Effector memory CD8-positive, alpha-beta T cell (primary cell): ENCODE measurements at regions not wholly inside any gene's neighbourhood (a gene's known extent, or its start where the extent isn't known, plus 50 kb on each side); places are given as distances from the start of the nearest gene placed in this dataset.

Experiments used
- ATAC-seq: fragments of 150-1000 bp; cut with Tn5 transposase; replicated peaks from 2 replicates; pipeline ENCODE4 v1.10.0; 2021; ENCODE audit warnings: mild to moderate bottlenecking, moderate library complexity
- DNase-seq, 3 experiments: peaks; one replicate each; pipeline ENCODE4 v3.0.0; 2021
- H3K27ac Mint-ChIP-seq, 2 donors: one replicate each; pipeline ENCODE4 v1.8.0; 2022; ENCODE audit warnings: mild to moderate bottlenecking in 2 of 2, mixed read lengths in 2 of 2, moderate library complexity in 2 of 2
- H3K27me3 Mint-ChIP-seq, 2 donors: one replicate each; pipeline ENCODE4 v1.8.0; 2022; ENCODE audit warnings: mixed read lengths in 2 of 2
- H3K36me3 Mint-ChIP-seq: one replicate; pipeline ENCODE4 v1.8.0; 2022; ENCODE audit warnings: mild to moderate bottlenecking, moderate library complexity, mixed read lengths; ENCODE audit not compliant: insufficient read depth
- H3K4me1 Mint-ChIP-seq, 2 donors: one replicate each; pipeline ENCODE4 v1.8.0; 2022; ENCODE audit warnings: low read depth in 2 of 2, mixed read lengths in 2 of 2
- H3K4me3 Mint-ChIP-seq, 2 donors: one replicate each; pipeline ENCODE4 v1.8.0; 2022; ENCODE audit warnings: mild to moderate bottlenecking in 2 of 2, mixed read lengths in 2 of 2, moderate library complexity in 2 of 2
- H3K9me3 Mint-ChIP-seq, 2 donors: one replicate each; pipeline ENCODE4 v1.8.0; 2022; ENCODE audit warnings: mixed read lengths in 2 of 2

GRCh38 chr10:25661632-25662031, 272.4 kb upstream of the MYO3A start:
- ATAC-seq (no peak), DNase-seq (no peak)
- Mint-ChIP-seq H3K27me3 (no peaks in the 10 kb centered on the region), H3K9me3 (peaks cover 2 to 6% of the 10 kb centered on the region in 2 donors), H3K4me3 (no peak overlapping the region), H3K4me1 (no peaks in the 10 kb centered on the region), H3K27ac (no peak overlapping the region), H3K36me3 (no peaks in the 10 kb centered on the region)

- no peaks in the 10 kb centered on the region for H3K36me3 Mint-ChIP-seq
- no peaks in the 10 kb centered on the region for H3K4me1 Mint-ChIP-seq
These were observed 267.8 kb upstream of the MYO3A start for GRCh38 chr10:25666276-25666675.

GRCh38 chr10:25675204-25675603, 258.8 kb upstream of the MYO3A start:
- DNase-seq (no peak), ATAC-seq (no peak)
- Mint-ChIP-seq H3K9me3 (peaks cover 0 to 6% of the 10 kb centered on the region in 2 donors), H3K27me3 (no peaks in the 10 kb centered on the region), H3K36me3 (no peaks in the 10 kb centered on the region), H3K27ac (no peak overlapping the region), H3K4me3 (no peak overlapping the region), H3K4me1 (no peaks in the 10 kb centered on the region)

More at GRCh38 chr10:25666276-25666675, 267.8 kb upstream of the MYO3A start:
- H3K9me3 Mint-ChIP-seq = peaks cover 0 to 3% of the 10 kb centered on the region in 2 donors
- no peaks in the 10 kb centered on the region for H3K27me3 Mint-ChIP-seq
- no peak overlapping the region for H3K4me3 Mint-ChIP-seq
- no peak overlapping the region for H3K27ac Mint-ChIP-seq
- no peak for ATAC-seq
- DNase-seq = no peak

GRCh38 chr10:25675615-25676014, 258.4 kb upstream of the MYO3A start:
- Mint-ChIP-seq H3K4me1 (no peaks in the 10 kb centered on the region), H3K36me3 (no peaks in the 10 kb centered on the region), H3K9me3 (peaks cover 0 to 6% of the 10 kb centered on the region in 2 donors), H3K27me3 (no peaks in the 10 kb centered on the region), H3K4me3 (no peak overlapping the region), H3K27ac (no peak overlapping the region)
- ATAC-seq (no peak), DNase-seq (no peak)

GRCh38 chr10:25678220-25678619, 255.8 kb upstream of the MYO3A start:
- no peak for DNase-seq
- Mint-ChIP-seq H3K9me3 (peaks cover 0 to 6% of the 10 kb centered on the region in 2 donors), H3K36me3 (no peaks in the 10 kb centered on the region), H3K4me1 (no peaks in the 10 kb centered on the region), H3K27me3 (no peaks in the 10 kb centered on the region), H3K27ac (no peak overlapping the region), H3K4me3 (no peak overlapping the region)
- ATAC-seq = no peak

GRCh38 chr10:25678666-25679065, 255.4 kb upstream of the MYO3A start:
- no peak for ATAC-seq
- no peak for DNase-seq
- no peak overlapping the region for H3K4me3 Mint-ChIP-seq
- H3K27ac Mint-ChIP-seq = no peak overlapping the region
- H3K27me3 Mint-ChIP-seq = no peaks in the 10 kb centered on the region
- H3K36me3 Mint-ChIP-seq = no peaks in the 10 kb centered on the region
- no peaks in the 10 kb centered on the region for H3K4me1 Mint-ChIP-seq
- H3K9me3 Mint-ChIP-seq = peaks cover 0 to 6% of the 10 kb centered on the region in 2 donors

GRCh38 chr10:25682203-25682851, 251.7 kb upstream of the MYO3A start:
- Mint-ChIP-seq H3K9me3 (peaks cover 0 to 2% of the 10 kb centered on the region in 2 donors), H3K4me1 (no peaks in the 10 kb centered on the region), H3K36me3 (no peaks in the 10 kb centered on the region)

GRCh38 chr10:25683344-25683743, 250.7 kb upstream of the MYO3A start:
- H3K9me3 Mint-ChIP-seq = peaks cover 0 to 2% of the 10 kb centered on the region in 2 donors
- H3K27me3 Mint-ChIP-seq = no peaks in the 10 kb centered on the region
- H3K4me1 Mint-ChIP-seq = no peaks in the 10 kb centered on the region
- no peaks in the 10 kb centered on the region for H3K36me3 Mint-ChIP-seq
- no peak overlapping the region for H3K27ac Mint-ChIP-seq
- ATAC-seq = no peak
- DNase-seq = no peak
- no peak overlapping the region for H3K4me3 Mint-ChIP-seq

More at GRCh38 chr10:25682203-25682851, 251.7 kb upstream of the MYO3A start:
- Mint-ChIP-seq H3K27me3 (no peaks in the 10 kb centered on the region), H3K27ac (no peak overlapping the region), H3K4me3 (no peak overlapping the region)
- DNase-seq (no peak), ATAC-seq (no peak)

- no peak for ATAC-seq
- no peaks in the 10 kb centered on the region for H3K27me3 Mint-ChIP-seq
- H3K9me3 Mint-ChIP-seq = peaks cover 0 to 4% of the 10 kb centered on the region in 2 donors
- H3K36me3 Mint-ChIP-seq = no peaks in the 10 kb centered on the region
- H3K4me3 Mint-ChIP-seq = no peak overlapping the region
- no peak overlapping the region for H3K27ac Mint-ChIP-seq
- no peaks in the 10 kb centered on the region for H3K4me1 Mint-ChIP-seq
- no peak for DNase-seq
These were observed 246.5 kb upstream of the MYO3A start for GRCh38 chr10:25687521-25687920.

- peaks cover 0 to 4% of the 10 kb centered on the region in 2 donors for H3K9me3 Mint-ChIP-seq
- no peak for ATAC-seq
These were observed 244.5 kb upstream of the MYO3A start for GRCh38 chr10:25689346-25690100.

GRCh38 chr10:25692761-25693160, 241.3 kb upstream of the MYO3A start:
- H3K9me3 Mint-ChIP-seq = peaks cover 0 to 5% of the 10 kb centered on the region in 2 donors
- H3K27ac Mint-ChIP-seq = no peak overlapping the region
- no peak overlapping the region for H3K4me3 Mint-ChIP-seq
- ATAC-seq (no peak), DNase-seq (no peak)
- no peaks in the 10 kb centered on the region for H3K4me1 Mint-ChIP-seq
- no peaks in the 10 kb centered on the region for H3K36me3 Mint-ChIP-seq
- peaks cover 6 to 13% of the 10 kb centered on the region in 2 donors for H3K27me3 Mint-ChIP-seq

More at GRCh38 chr10:25689346-25690100, 244.5 kb upstream of the MYO3A start:
- Mint-ChIP-seq H3K27ac (no peak overlapping the region), H3K27me3 (no peaks in the 10 kb centered on the region), H3K36me3 (no peaks in the 10 kb centered on the region), H3K4me1 (no peaks in the 10 kb centered on the region), H3K4me3 (no peak overlapping the region)
- no peak for DNase-seq

- ATAC-seq = no peak
- DNase-seq = no peak
- H3K4me1 Mint-ChIP-seq = no peaks in the 10 kb centered on the region
- no peak overlapping the region for H3K4me3 Mint-ChIP-seq
- H3K36me3 Mint-ChIP-seq = no peaks in the 10 kb centered on the region
- peaks cover 6 to 13% of the 10 kb centered on the region in 2 donors for H3K27me3 Mint-ChIP-seq
- H3K9me3 Mint-ChIP-seq = peaks cover 0 to 3% of the 10 kb centered on the region in 2 donors
- no peak overlapping the region for H3K27ac Mint-ChIP-seq
These were observed 239.7 kb upstream of the MYO3A start for GRCh38 chr10:25694206-25694933.

- Mint-ChIP-seq H3K36me3 (no peaks in the 10 kb centered on the region), H3K27me3 (peaks cover 6 to 13% of the 10 kb centered on the region in 2 donors), H3K9me3 (peaks cover 0 to 3% of the 10 kb centered on the region in 2 donors), H3K4me1 (no peaks in the 10 kb centered on the region), H3K4me3 (no peak overlapping the region), H3K27ac (no peak overlapping the region)
- no peak for ATAC-seq
- no peak for DNase-seq
These were observed 239.1 kb upstream of the MYO3A start for GRCh38 chr10:25694971-25695370.
